Neural progenitor cell (in vitro differentiated cells): ENCODE measurements at regions not wholly inside any gene's neighbourhood (a gene's known extent, or its start where the extent isn't known, plus 50 kb on each side); places are given as distances from the start of the nearest gene placed in this dataset.

Source experiments
- DNase-seq: peaks from one replicate; pipeline ENCODE4 v3.0.0-alpha.2; 2016; ENCODE audit warnings: low spot score
- H2AFZ ChIP-seq: fragments of 200-600 bp; sonication (generic); replicated peaks from 2 replicates; pipeline ENCODE4 v1.6.1; 2016; ENCODE audit warnings: antibody characterized with exemption
- H3F3A ChIP-seq: fragments of 200-600 bp; sonication (generic); 2 replicates; pipeline ENCODE4 v1.6.1; 2016; ENCODE audit warnings: antibody characterized with exemption, low read depth
- H3K27ac ChIP-seq: fragments of 200-600 bp; sonication (generic); 2 replicates; pipeline ENCODE4 v1.5.1; 2016; ENCODE audit warnings: mild to moderate bottlenecking
- H3K27me3 ChIP-seq: fragments of 200-600 bp; sonication (generic); 2 replicates; pipeline ENCODE4 v1.6.1; 2016; ENCODE audit warnings: mild to moderate bottlenecking, moderate library complexity
- H3K36me3 ChIP-seq: fragments of 200-600 bp; sonication (generic); 2 replicates; pipeline ENCODE4 v1.5.1; 2016
- H3K4me1 ChIP-seq: fragments of 200-600 bp; sonication (generic); 2 replicates; pipeline ENCODE4 v1.6.1; 2016; ENCODE audit warnings: mixed run types
- H3K4me2 ChIP-seq: fragments of 200-600 bp; sonication (generic); 2 replicates; pipeline ENCODE4 v1.6.1; 2016
- H3K4me3 ChIP-seq: fragments of 200-600 bp; sonication (generic); 2 replicates; pipeline ENCODE4 v1.5.1; 2016
- H3K79me2 ChIP-seq: fragments of 200-600 bp; sonication (generic); 2 replicates; pipeline ENCODE4 v1.6.1; 2016; ENCODE audit warnings: low read depth
- H3K9ac ChIP-seq: fragments of 200-600 bp; sonication (generic); 2 replicates; pipeline ENCODE4 v1.6.1; 2016
- H3K9me3 ChIP-seq: fragments of 200-600 bp; sonication (generic); 2 replicates; pipeline ENCODE4 v1.5.1; 2016; ENCODE audit warnings: low read depth
- H4K20me1 ChIP-seq: fragments of 200-600 bp; sonication (generic); 2 replicates; pipeline ENCODE4 v1.6.1; 2016; ENCODE audit warnings: low read depth
- H3K27ac Mint-ChIP-seq: 3 replicates; pipeline ENCODE4 v1.8.0; 2021; ENCODE audit warnings: mixed read lengths
- H3K27me3 Mint-ChIP-seq: 2 replicates; pipeline ENCODE4 v1.8.0; 2022; ENCODE audit warnings: low read depth, mild to moderate bottlenecking, inconsistent platforms, moderate library complexity, mixed read lengths; ENCODE audit not compliant: insufficient read depth
- H3K36me3 Mint-ChIP-seq: 3 replicates; pipeline ENCODE4 v1.8.0; 2021; ENCODE audit warnings: mixed read lengths
- H3K4me1 Mint-ChIP-seq: 3 replicates; pipeline ENCODE4 v1.8.0; 2021; ENCODE audit warnings: mixed read lengths
- H3K4me3 Mint-ChIP-seq: 3 replicates; pipeline ENCODE4 v1.8.0; 2021; ENCODE audit warnings: mild to moderate bottlenecking, moderate library complexity, mixed read lengths
- H3K9me3 Mint-ChIP-seq: 3 replicates; pipeline ENCODE4 v1.8.0; 2020; ENCODE audit warnings: mixed read lengths
- CTCF ChIP-seq: fragments of 200-600 bp; sonication (generic); IDR thresholded peaks from 2 replicates; pipeline ENCODE4 v1.5.1; 2017; ENCODE audit warnings: antibody characterized with exemption, mild to moderate bottlenecking
- EZH2 ChIP-seq: fragments of 200-600 bp; sonication (generic); IDR thresholded peaks from 2 replicates; pipeline ENCODE4 v1.6.1; 2017; ENCODE audit warnings: antibody characterized with exemption, mild to moderate bottlenecking, moderate library complexity
- EZH2phosphoT487 ChIP-seq: fragments of 200-600 bp; sonication (generic); IDR thresholded peaks from 2 replicates; pipeline ENCODE4 v1.6.1; 2017; ENCODE audit warnings: antibody characterized with exemption

DNA sequence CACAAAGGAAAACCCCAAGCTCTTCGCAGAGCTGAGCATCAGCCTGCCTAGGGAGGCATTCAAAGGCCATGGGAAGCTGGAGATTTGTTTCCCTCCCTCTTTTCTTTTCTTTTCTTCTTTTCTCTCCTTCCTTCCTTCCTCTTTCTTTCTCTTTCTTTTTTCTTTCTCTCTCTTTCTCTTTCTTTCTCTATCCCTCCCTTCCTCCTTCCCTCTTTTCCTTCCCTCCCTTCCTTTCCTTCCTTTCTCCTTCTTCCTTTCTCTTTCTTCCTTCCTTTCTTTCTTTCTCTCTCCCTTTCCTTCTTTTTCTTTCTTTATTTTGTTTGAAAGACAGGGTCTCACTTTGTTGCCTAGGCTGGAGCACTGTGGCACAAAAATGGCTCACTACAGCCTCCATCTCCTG is 168.4 kb upstream of the ARL4C start:
- Histone ChIP-seq H3F3A (peaks cover 12% of the 10 kb centered on the region), H3K9me3 (no peaks in the 10 kb centered on the region), H3K27ac (no peak overlapping the region), H3K4me2 (no peak overlapping the region), H3K27me3 (no peaks in the 10 kb centered on the region), H4K20me1 (no peaks in the 10 kb centered on the region), H2AFZ (no peak overlapping the region), H3K79me2 (no peaks in the 10 kb centered on the region), H3K4me1 (peaks cover 12% of the 10 kb centered on the region), H3K4me3 (no peak overlapping the region), H3K9ac (no peak overlapping the region), H3K36me3 (no peaks in the 10 kb centered on the region)
- no peaks in the 10 kb centered on the region for H3K36me3 Mint-ChIP-seq
- DNase-seq: no peak
- H3K27me3 Mint-ChIP-seq: peaks cover 9% of the 10 kb centered on the region
- H3K27ac Mint-ChIP-seq: no peak overlapping the region
- no peak overlapping the region for H3K4me3 Mint-ChIP-seq
- H3K4me1 Mint-ChIP-seq: peaks cover 17% of the 10 kb centered on the region
- peaks cover 47% of the 10 kb centered on the region for H3K9me3 Mint-ChIP-seq
- TF ChIP-seq CTCF: no peak
- no peak for TF ChIP-seq EZH2phosphoT487
- TF ChIP-seq EZH2: no peak

DNA sequence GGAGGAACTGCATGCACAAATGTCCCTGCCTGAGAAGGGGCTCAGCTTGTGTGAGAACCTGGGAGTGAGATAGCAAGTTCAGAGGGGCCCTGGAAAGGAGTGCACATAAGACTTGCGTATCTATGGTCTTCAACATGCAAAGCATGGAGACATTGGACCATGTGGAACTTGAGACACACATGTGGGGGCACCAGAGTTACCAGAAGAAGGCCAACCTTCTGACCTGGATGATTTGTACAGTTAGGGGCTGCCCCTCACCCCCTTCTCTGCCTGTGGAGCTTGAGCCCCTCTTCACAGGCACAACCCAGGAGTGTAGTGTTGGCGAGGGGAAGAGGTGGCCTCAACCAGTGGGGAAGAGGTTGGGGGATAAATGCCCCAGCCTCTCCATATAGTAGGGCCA is 165.0 kb upstream of the ARL4C start:
- H3K4me3 Mint-ChIP-seq: no peak overlapping the region
- peaks cover 7% of the 10 kb centered on the region for H3K4me1 ChIP-seq
- no peak overlapping the region for H2AFZ ChIP-seq
- H3K27ac Mint-ChIP-seq: no peak overlapping the region
- H3K79me2 ChIP-seq: no peaks in the 10 kb centered on the region
- H3K9me3 Mint-ChIP-seq: peaks cover 37% of the 10 kb centered on the region
- H3K4me3 ChIP-seq: no peak overlapping the region
- no peaks in the 10 kb centered on the region for H3K36me3 ChIP-seq
- no peaks in the 10 kb centered on the region for H4K20me1 ChIP-seq
- H3K4me2 ChIP-seq: no peak overlapping the region
- DNase-seq: no peak
- no peaks in the 10 kb centered on the region for H3K36me3 Mint-ChIP-seq
- H3K27me3 ChIP-seq: no peaks in the 10 kb centered on the region
- peaks cover 5% of the 10 kb centered on the region for H3K27me3 Mint-ChIP-seq
- no peak overlapping the region for H3K9ac ChIP-seq
- TF ChIP-seq EZH2phosphoT487 (no peak), CTCF (no peak), EZH2 (no peak)
- no peak overlapping the region for H3K27ac ChIP-seq
- no peaks in the 10 kb centered on the region for H3K9me3 ChIP-seq
- H3K4me1 Mint-ChIP-seq: peaks cover 8% of the 10 kb centered on the region
- H3F3A ChIP-seq: peaks cover 6% of the 10 kb centered on the region

- no peak overlapping the region for H3K4me3 ChIP-seq
- H3K9ac ChIP-seq: no peak overlapping the region
- no peaks in the 10 kb centered on the region for H3K36me3 ChIP-seq
- H3K4me2 ChIP-seq: no peak overlapping the region
- peaks cover 6% of the 10 kb centered on the region for H3F3A ChIP-seq
- Mint-ChIP-seq H3K4me3 (no peak overlapping the region), H3K4me1 (peaks cover 8% of the 10 kb centered on the region), H3K27me3 (peaks cover 5% of the 10 kb centered on the region), H3K36me3 (no peaks in the 10 kb centered on the region), H3K27ac (no peak overlapping the region), H3K9me3 (peaks cover 37% of the 10 kb centered on the region)
- TF ChIP-seq EZH2phosphoT487 (no peak), EZH2 (no peak), CTCF (no peak)
- H3K79me2 ChIP-seq: no peaks in the 10 kb centered on the region
- no peak for DNase-seq
- H3K4me1 ChIP-seq: peaks cover 7% of the 10 kb centered on the region
- no peaks in the 10 kb centered on the region for H4K20me1 ChIP-seq
- H3K27ac ChIP-seq: no peak overlapping the region
- H2AFZ ChIP-seq: no peak overlapping the region
- no peaks in the 10 kb centered on the region for H3K27me3 ChIP-seq
- no peaks in the 10 kb centered on the region for H3K9me3 ChIP-seq
Measured at GRCh38 chr2:234661175-234661574, 164.3 kb upstream of the ARL4C start.

DNA sequence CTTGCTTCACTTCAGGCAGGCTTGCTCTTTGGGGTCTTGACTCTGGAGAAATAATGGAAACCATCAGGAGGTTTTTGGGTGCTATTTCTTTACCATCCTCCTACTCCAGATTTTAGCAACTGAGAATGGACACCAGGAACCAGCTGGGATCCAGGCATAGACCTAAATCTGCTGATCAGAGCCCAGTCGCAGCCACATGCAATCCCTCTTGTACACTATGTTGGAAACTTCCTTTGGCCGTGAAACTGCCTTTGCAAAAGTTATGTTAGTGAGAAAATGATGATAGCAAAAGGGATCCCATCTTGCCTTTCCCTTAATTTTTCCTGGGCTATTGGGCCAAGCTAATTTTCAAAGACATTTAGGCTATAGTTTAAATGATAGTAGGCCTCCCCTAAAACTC is 158.8 kb upstream of the ARL4C start:
- no peak for DNase-seq
- TF ChIP-seq CTCF (no peak), EZH2phosphoT487 (no peak), EZH2 (no peak)
- H3K9me3 ChIP-seq: no peaks in the 10 kb centered on the region
- no peak overlapping the region for H3K4me2 ChIP-seq
- no peaks in the 10 kb centered on the region for H4K20me1 ChIP-seq
- H3K36me3 ChIP-seq: no peaks in the 10 kb centered on the region
- no peaks in the 10 kb centered on the region for H3K27me3 ChIP-seq
- H3K4me1 ChIP-seq: no peaks in the 10 kb centered on the region
- H3K4me3 ChIP-seq: no peak overlapping the region
- Mint-ChIP-seq H3K4me3 (no peak overlapping the region), H3K27me3 (peaks cover 4% of the 10 kb centered on the region), H3K27ac (no peak overlapping the region), H3K36me3 (no peaks in the 10 kb centered on the region), H3K9me3 (peaks cover 8% of the 10 kb centered on the region), H3K4me1 (no peaks in the 10 kb centered on the region)
- H3F3A ChIP-seq: no peaks in the 10 kb centered on the region
- H3K79me2 ChIP-seq: no peaks in the 10 kb centered on the region
- no peak overlapping the region for H2AFZ ChIP-seq
- no peak overlapping the region for H3K27ac ChIP-seq
- no peak overlapping the region for H3K9ac ChIP-seq
